ENCODE measurements at regions not wholly inside any gene's neighbourhood (a gene's known extent, or its start where the extent isn't known, plus 50 kb on each side); places are given as distances from the start of the nearest gene placed in this dataset.

- DNase-seq: no peak
Measured at GRCh38 chr3:118011910-118012309, 1022.7 kb downstream of the IGSF11 start.

GRCh38 chr3:118029049-118029448 lies 1005.6 kb downstream of the IGSF11 start:
- no peak for DNase-seq

- no peak for DNase-seq
Measured at GRCh38 chr3:118036215-118036614, 998.4 kb downstream of the IGSF11 start.

- no peak for DNase-seq
Measured at GRCh38 chr3:118055381-118055780, 979.3 kb downstream of the IGSF11 start.

- no peak for DNase-seq
Measured at GRCh38 chr3:118057086-118057485, 977.6 kb downstream of the IGSF11 start.

GRCh38 chr3:118059096-118059495 lies 975.5 kb downstream of the IGSF11 start:
- no peak for DNase-seq

- DNase-seq: no peak
Measured at GRCh38 chr3:118067439-118067838, 967.2 kb downstream of the IGSF11 start.

GRCh38 chr3:118075873-118076272 lies 958.8 kb downstream of the IGSF11 start:
- DNase-seq: no peak

- DNase-seq: no peak
Measured at GRCh38 chr3:118077332-118077731, 957.3 kb downstream of the IGSF11 start.

- DNase-seq: no peak
Measured at GRCh38 chr3:118080889-118081288, 953.8 kb downstream of the IGSF11 start.

- DNase-seq: no peak
Measured at GRCh38 chr3:118088696-118089095, 946.0 kb downstream of the IGSF11 start.

GRCh38 chr3:118089563-118089962 lies 945.1 kb downstream of the IGSF11 start:
- no peak for DNase-seq

GRCh38 chr3:118097226-118097625 lies 937.4 kb downstream of the IGSF11 start:
- no peak for DNase-seq

GRCh38 chr3:118097660-118098059 lies 937.0 kb downstream of the IGSF11 start:
- DNase-seq: no peak

GRCh38 chr3:118098827-118099226 lies 935.8 kb downstream of the IGSF11 start:
- DNase-seq: no peak

- no peak for DNase-seq
Measured at GRCh38 chr3:118101891-118102290, 932.8 kb downstream of the IGSF11 start.

GRCh38 chr3:118102737-118103136 lies 931.9 kb downstream of the IGSF11 start:
- DNase-seq: no peak

- no peak for DNase-seq
Measured at GRCh38 chr3:118108201-118108600, 926.4 kb downstream of the IGSF11 start.

GRCh38 chr3:118108769-118109168 lies 925.9 kb downstream of the IGSF11 start:
- DNase-seq: no peak

- DNase-seq: no peak
Measured at GRCh38 chr3:118110211-118110610, 924.4 kb downstream of the IGSF11 start.

GRCh38 chr3:118116991-118117390 lies 917.7 kb downstream of the IGSF11 start:
- DNase-seq: no peak

- no peak for DNase-seq
Measured at GRCh38 chr3:118126751-118127150, 907.9 kb downstream of the IGSF11 start.

GRCh38 chr3:118127992-118128391 lies 906.7 kb downstream of the IGSF11 start:
- no peak for DNase-seq

GRCh38 chr3:118128886-118129285 lies 905.8 kb downstream of the IGSF11 start:
- DNase-seq: no peak

- DNase-seq: no peak
Measured at GRCh38 chr3:118137778-118138177, 896.9 kb downstream of the IGSF11 start.

- DNase-seq: no peak
Measured at GRCh38 chr3:118144919-118145318, 889.7 kb downstream of the IGSF11 start.

All from hematopoietic multipotent progenitor cell treated with erythropoietin and hydrocortisone succinate and interleukin-3 and kit ligand, for 6 days (in vitro differentiated cells).